ENCODE measurements at regions not wholly inside any gene's neighbourhood (a gene's known extent, or its start where the extent isn't known, plus 50 kb on each side); places are given as distances from the start of the nearest gene placed in this dataset.
"Not testable (repeated sequence)": the region's sequence is repeated elsewhere in the genome, so short reads cannot be mapped to it uniquely, and the experiment has no call there.

GRCh38 chr2:52409308-52410118, 1358.1 kb upstream of the CHAC2 start:
- not testable (repeated sequence) for DNase-seq (ENCODE audit: low read depth in 4 of 4, low spot score in 1 of 4)

- DNase-seq (ENCODE audit: low read depth in 4 of 4, low spot score in 1 of 4) = no peak
These were observed 1361.6 kb upstream of the CHAC2 start for GRCh38 chr2:52405980-52406379.

- no peak for DNase-seq (ENCODE audit: low read depth in 4 of 4, low spot score in 1 of 4)
These were observed 1362.7 kb upstream of the CHAC2 start for GRCh38 chr2:52404866-52405265.

GRCh38 chr2:52404046-52404445, 1363.6 kb upstream of the CHAC2 start:
- DNase-seq (ENCODE audit: low read depth in 4 of 4, low spot score in 1 of 4) = no peak

DNA sequence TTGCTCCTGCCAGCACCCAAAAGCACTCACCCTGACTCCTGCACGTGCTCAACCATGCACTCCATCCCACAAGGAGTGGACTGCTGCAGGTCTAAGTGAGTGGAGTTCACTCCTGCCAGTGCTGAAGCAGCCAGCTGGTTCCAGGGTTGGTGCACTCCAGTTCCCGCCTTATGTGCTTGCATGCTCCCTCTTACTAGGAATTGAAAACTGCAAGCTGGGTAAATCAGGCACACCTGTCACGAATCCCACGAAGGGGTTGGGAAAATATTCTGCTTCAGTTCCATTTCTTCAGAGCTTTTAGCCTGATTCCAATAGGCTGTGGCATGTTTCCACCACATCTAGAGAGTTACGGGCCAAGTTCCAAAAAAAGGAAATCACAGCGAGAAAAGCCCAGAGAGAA, 1365.5 kb upstream of the CHAC2 start:
- no peak for DNase-seq (ENCODE audit: low read depth in 4 of 4, low spot score in 1 of 4)

GRCh38 chr2:52396836-52397235, 1364.9 kb upstream of the NRXN1 start:
- DNase-seq (ENCODE audit: low read depth in 4 of 4, low spot score in 1 of 4) = no peak

GRCh38 chr2:52395912-52396311, 1364.0 kb upstream of the NRXN1 start:
- no peak for DNase-seq (ENCODE audit: low read depth in 4 of 4, low spot score in 1 of 4)

DNA sequence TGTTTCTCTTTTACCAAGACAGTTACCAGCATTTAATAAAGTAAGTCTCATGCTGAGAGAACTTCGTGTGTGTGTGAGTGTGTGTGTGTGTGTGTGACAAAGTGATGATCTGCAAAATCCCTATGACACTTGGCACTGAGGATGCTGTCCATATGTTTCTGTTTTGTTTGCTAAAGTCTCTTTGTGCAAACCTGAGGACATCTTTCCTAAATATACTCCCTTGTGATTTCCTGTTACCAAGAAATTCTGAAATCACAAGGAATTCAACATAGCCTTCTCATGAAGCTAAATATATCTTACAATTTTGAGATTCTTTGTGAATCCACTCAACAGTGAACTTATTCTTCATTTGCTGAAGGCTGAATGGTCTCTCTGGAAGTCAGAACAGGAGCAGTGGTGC, 1359.7 kb upstream of the NRXN1 start:
- no peak for DNase-seq (ENCODE audit: low read depth in 4 of 4, low spot score in 1 of 4)

GRCh38 chr2:52390651-52391050, 1358.7 kb upstream of the NRXN1 start:
- no peak for DNase-seq (ENCODE audit: low read depth in 4 of 4, low spot score in 1 of 4)

DNA sequence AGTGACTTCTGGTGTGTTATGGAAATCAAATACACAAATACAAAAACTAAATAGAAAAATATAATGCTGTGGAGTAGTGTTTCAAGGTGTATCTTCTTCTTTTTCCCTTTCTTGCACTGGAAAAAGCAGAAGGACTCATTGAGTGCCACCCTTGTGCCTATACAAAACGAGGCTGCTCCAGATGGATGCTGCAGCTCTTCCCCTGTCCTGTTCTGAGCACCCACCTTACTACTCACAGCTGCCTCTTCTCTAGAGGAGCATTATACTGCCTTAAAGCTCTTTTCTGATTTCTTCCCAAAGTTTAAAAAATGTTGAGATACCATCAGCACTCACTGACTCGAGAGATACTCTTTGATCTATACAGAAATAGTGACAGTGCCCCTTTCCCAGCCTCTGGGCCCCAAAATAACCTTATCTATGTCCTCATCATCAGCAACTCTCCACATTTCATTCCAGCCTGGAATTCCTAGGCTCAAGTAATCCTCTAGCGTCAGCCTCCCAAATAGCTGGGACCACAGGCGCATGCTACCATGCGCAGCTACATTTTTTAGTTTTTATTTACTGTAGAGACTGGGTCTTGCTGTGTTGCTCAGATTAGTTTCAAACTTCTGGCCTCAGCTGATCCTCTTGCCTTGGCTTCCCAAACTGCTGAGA, 1356.1 kb upstream of the NRXN1 start:
- DNase-seq (ENCODE audit: low read depth in 4 of 4, low spot score in 1 of 4) = no peak

DNA sequence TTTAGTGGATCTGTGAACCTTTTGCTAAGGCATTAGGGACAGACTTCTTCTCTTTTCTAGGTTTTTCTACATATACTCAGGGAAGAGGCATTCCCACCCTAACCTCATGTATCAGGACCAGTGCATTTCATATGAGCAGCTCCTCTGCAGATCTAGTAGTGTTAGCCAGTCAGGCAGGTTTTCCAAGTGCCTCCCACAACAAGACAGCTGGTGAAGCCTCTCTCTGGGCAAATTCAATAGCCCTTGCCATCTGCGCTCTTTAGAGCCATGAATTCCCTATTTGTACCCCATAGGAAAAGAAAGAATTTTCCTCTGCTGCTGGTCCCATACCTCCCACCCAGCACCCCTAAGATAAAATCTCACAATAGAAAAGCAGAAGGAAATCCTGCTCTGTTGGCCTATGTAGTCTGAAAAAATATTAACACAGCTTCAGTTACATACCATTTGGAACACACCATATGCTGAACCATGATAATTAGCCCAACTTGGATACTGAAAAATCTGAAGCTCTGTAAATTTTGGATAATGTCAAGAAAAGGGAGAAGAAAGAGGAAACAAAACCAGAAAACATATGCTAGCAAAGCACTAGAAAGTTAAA, 1354.6 kb upstream of the NRXN1 start:
- no peak for DNase-seq (ENCODE audit: low read depth in 4 of 4, low spot score in 1 of 4)

- no peak for DNase-seq (ENCODE audit: low read depth in 4 of 4, low spot score in 1 of 4)
These were observed 1351.6 kb upstream of the NRXN1 start for GRCh38 chr2:52383541-52383940.

- no peak for DNase-seq (ENCODE audit: low read depth in 4 of 4, low spot score in 1 of 4)
These were observed 1337.2 kb upstream of the NRXN1 start for GRCh38 chr2:52369178-52369577.

GRCh38 chr2:52368141-52368540, 1336.2 kb upstream of the NRXN1 start:
- DNase-seq (ENCODE audit: low read depth in 4 of 4, low spot score in 1 of 4) = no peak

DNA sequence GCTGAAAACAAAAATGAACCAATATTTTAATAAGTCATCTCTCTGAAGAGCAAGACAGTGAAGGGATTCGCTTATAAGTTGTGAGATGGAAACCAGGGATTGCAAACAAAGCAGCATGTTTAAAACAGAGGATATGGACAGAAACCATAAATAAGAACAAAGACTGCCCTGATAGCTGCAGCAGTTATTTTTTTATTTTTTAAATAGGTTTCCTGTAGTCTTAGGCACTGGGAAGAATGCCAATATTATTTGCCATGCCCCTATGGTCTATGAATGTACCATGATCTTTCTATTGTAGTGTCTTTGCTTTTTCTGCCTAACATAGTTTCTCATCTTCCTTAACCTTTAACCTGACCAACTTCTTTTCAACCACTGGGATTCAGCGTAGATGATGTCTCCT, 1334.0 kb upstream of the NRXN1 start:
- no peak for DNase-seq (ENCODE audit: low read depth in 4 of 4, low spot score in 1 of 4)

DNA sequence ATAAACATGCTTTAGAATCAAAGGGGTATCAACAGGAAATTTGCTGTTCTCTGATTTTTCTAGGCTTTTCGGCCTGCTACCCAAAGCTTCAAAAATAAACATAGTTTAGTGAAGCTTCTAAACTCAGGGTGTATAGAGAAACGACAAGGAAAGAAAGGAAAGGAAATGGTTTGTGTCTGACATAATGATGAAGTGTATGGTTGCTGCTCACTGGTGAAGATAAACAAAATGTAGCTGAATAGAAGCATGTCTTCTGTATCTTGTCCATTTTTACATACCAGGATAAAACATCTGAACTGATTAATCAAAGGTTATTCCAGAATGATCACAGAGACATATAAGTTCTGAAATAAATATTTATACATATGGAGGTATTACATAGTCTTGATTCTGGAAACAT, 1324.6 kb upstream of the NRXN1 start:
- no peak for DNase-seq (ENCODE audit: low read depth in 4 of 4, low spot score in 1 of 4)

DNA sequence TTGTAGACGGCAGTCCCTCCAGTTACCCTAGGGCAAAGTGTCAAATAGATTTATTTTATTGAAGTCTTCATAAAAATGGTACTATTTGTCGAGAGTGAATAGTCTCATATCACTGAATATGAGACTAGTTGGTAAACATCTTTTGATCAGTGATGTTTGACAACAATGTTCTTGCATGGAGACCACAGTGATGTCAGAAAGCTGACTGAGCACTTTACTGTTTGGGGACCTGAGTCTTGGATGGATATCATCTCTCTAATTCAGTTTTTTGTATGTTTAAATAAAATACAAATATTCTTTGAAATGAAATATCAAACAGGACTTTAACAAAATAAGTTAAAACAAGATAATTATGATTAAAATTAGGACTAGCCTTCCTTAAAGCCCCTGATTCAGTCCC, 1315.4 kb upstream of the NRXN1 start:
- no peak for DNase-seq (ENCODE audit: low read depth in 4 of 4, low spot score in 1 of 4)

- no peak for DNase-seq (ENCODE audit: low read depth in 4 of 4, low spot score in 1 of 4)
These were observed 1313.7 kb upstream of the NRXN1 start for GRCh38 chr2:52345676-52346075.

GRCh38 chr2:52345082-52345481, 1313.2 kb upstream of the NRXN1 start:
- no peak for DNase-seq (ENCODE audit: low read depth in 4 of 4, low spot score in 1 of 4)

DNA sequence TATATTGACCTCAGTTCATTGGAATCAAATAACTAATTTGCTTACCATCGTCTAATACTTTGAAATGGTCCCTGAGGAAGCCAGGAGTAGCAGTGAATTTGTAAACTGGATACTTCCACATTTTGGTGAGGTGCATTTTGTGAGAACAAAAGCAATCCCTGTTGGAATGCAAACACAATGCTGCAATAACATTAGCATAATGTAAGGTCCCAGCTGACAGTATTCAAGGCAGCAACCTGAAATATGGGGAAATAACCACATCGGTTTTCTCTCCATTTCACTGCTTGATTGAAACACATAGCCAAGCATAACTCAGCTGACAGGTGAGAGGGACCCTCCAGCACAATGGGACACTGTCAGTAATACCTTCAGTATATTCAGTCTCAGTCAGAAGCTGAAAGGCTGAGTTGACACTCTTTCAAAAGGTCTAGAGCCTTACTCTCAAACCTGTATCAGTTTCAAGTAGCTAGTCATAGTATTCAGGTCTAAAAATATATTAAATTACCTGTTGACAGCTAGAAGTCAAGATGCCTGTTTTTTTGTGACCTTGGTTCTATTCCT, 1311.9 kb upstream of the NRXN1 start:
- no peak for DNase-seq (ENCODE audit: low read depth in 4 of 4, low spot score in 1 of 4)

GRCh38 chr2:52343010-52343409, 1311.1 kb upstream of the NRXN1 start:
- DNase-seq (ENCODE audit: low read depth in 4 of 4, low spot score in 1 of 4) = no peak

DNA sequence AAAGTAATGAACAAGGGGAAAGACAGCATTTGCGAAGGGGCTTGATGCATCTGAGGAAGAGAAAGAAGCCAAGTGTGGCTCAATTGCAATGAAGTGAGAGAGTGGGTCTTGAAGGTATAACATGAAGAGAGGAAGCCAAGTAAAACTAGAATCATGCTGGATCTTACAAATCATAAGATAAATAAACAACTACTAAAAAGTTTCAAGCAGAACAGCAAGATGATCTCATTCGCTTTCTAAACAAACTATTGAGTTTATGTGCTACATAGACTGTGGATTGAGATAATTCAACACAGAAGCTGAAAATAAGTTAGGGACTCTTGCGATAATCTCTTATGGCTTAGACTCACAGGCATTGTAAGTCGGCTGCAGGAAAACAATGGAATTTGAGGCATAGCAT, 1310.5 kb upstream of the NRXN1 start:
- no peak for DNase-seq (ENCODE audit: low read depth in 4 of 4, low spot score in 1 of 4)

Measured in stimulated activated CD4-positive, alpha-beta T cell treated with anti-CD3 and anti-CD28 coated beads, Interleukin-1b, Interleukin-23, amount 100 ng/mL, for 24 hours (primary cell).